Stimulated activated CD8-positive, alpha-beta memory T cell treated with anti-CD3 and anti-CD28 coated beads, Interleukin-12 subunit alpha, Interleukin-12 subunit beta, amount 100 ng/mL, for 4 hours (primary cell): ENCODE measurements at regions not wholly inside any gene's neighbourhood (a gene's known extent, or its start where the extent isn't known, plus 50 kb on each side); places are given as distances from the start of the nearest gene placed in this dataset.

Source experiments
- DNase-seq: peaks from one replicate; pipeline ENCODE4 v3.0.0-alpha.2; 2020; ENCODE audit warnings: low read depth

DNA sequence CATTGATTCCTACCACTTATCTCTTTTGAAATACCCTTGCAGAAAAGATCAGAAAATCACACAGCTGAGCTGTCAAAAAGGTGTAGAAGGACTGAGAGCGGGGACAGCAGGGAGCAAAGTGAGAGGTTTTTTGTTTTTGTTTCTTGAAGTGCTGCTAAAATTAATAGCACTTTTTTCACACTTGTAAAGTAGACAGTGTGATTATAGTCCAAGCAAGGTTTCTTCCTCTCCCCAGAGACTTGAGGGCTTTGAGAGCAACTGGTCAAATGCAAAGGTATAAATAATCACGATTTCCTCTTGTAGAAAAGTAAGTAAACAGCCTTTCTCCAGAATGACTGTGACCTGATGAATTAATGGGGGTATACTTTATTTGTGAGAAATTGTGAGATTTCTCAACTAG is 326.9 kb downstream of the ZNF608 start:
- DNase-seq = no peak

DNA sequence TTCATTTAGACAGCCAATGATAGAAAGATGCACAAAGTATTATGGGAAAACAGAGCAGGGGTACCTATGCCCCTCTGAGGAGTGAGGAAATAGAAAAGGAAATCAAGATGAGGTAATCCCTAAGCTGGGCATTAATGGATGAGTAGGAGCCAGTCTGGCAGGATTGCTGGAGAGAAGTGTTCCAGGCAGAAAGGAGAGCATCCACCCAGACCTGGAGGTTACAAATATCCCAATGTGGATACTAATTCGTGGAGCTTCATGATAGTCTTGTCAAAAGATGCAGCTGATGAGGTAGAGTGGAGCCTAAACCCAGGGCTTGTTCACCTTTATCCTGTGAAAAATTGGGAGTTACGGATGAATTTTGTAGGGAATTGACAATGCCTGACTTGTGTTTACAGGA is 328.0 kb downstream of the ZNF608 start:
- DNase-seq = no peak

DNA sequence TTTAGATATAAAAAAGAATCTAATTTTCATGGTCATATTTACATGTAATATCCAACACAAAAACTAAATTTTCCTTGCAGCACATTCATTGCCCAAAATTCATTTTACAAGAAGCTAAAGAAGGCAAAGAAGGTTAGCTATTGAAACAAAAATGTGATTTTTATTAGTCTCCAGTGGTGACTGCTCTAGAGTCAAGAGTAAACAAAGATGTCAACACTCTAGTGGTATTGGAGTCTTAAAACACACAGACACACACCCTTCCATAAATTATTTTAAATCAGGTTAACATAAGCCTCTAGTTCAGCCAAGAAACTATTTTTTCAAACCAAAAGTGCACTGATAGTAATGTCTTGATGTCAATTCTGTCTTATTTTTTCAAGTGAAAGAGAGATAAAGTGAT is 329.2 kb downstream of the ZNF608 start:
- no peak for DNase-seq

DNA sequence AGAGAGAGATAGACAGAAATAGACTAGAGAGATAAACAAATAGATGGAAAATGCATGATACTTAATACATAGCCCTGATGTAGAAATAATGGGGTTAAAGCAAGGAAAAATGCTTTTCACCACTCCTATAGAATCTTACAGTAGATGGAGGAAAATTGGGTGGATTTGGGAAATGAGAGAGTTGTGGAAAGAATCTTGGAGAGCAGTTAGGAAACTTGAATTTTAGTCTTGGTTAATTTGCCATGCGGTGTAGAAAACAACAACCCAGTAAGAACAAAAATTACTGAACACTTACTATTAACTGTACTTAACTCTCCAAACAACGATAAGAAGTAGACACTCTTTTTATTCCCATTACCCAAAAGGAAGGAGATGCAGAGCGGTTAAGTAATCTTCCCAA is 329.8 kb downstream of the ZNF608 start:
- DNase-seq = no peak

DNA sequence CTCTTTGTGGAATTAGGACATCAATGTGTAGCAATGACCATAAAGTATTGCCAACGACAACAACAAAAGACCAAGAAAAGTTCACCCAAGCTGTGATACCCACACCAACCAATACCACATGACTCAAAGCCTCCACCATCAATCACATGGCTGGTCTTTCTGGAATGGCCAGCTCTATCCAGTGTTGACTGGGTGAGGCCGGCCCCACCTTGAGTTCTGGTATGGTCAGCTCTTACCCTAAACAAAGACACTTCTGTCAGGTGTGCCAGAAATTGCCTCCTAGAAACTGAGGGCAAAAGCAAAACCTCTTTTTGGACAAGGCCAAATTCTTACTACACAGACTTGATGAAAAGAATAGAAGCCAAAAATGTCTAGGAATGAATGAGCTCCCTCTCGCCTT is 331.5 kb downstream of the ZNF608 start:
- DNase-seq = no peak

DNA sequence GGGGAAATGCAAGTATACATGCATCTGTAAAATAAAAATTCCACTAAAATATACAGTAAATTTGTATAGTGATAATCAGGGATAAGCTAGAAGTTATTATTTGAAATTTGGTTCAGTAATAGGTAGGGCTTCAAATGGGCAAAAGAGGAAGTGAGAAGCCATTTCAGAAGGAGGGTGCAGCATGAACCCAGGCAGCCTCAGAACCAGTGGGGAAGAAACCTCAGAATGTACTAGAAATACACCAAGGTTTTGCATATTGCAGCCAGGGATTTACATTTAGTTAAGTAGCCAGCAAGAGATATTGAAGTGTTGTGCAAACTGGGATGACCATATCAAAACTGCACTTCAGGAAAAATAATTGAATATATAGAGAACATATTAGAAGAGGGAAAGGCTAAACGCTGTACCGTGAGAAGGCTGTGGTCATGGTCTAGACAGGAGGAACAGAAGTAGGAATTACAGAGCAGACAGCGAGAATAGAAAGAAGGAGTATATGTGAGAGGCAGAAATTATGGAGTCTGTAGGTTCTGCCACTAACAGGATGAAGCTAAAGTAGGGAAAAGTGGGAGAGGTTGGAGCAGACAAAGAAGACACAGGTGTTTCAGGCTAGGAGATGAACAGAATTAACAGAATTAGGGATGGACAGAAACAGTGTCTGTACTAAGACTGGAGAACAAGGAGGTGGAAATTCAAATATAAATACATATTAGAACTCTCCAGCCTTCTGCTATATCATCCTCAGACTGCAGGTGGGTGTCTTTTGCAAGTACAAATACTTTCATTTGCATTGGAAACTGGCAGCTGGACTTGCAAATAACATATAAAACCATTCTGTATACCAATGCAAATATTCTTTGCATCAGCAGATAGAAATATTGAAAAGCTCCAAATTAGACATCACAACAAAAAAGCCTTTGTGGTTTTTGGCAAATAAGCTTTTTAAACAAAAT is 335.6 kb downstream of the ZNF608 start:
- DNase-seq = no peak

DNA sequence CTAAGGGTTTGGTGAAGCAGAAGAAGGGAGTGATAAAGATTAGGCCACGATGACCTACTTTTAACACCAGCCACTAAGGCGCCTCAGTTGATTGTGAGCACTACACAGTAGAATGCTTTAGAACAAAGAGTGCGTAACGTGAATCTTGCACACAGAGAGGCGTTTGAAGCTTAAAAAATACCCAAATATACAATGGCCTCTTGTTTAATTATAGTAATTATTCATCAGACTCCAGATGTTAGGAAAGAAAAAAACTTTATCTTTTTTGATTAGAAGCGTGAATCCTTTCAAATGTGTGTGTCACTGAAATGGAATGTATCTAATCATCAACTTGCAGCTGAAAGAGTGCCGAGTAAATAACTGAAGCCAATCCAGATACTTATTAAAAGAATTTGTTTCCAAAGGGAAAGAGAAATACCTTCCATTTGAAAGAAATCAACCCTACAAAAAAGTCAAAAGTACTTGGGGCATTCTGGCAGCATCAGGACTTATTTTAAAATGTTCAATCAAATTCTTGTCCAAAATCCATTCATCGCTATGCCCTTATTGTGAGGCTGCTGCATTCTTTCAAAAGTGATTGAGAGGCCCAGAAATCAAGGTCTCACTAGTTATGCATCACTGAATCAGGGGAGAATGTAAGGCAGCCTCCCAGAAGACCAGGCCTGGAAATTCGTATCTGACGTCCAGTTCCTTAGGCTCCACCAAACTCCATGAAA is 337.5 kb downstream of the ZNF608 start:
- DNase-seq = no peak

DNA sequence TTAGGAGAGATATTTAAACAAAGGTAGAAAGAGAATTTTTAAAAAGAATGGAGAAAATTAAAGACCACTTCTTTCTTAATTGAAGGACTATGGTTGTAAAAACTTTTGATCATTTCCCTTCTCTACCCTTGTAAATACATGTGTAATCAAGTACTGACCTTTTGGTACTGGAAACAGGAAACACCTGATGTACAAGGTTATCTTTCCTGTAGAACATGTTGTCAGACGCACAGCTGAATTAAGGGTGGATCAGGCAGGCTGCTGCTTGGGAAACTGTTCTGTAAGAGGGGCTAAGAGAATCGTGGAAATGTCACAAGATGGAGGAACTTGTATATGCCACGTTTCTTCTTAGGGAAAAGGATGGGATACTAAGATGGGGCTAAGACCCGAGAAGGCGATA is 341.6 kb downstream of the ZNF608 start:
- no peak for DNase-seq

DNA sequence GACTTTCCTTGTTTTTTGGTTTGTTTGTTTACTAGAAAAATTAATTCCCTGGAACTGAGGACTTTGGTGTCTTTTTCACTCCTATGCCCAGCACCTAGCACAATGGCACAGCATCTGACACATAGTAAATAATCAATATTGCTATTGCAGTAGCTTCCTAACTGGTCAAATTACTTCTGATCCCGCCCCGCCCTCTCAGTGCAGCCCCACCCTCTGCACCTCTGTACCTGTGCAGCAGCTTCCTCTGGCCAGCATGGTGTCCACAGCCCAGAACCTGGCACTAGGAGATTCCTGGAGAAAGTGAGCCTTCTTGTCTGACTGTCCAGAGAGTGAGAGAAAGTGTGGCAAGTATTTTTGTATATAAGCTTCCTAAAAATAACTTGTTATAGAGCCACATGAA is 343.2 kb downstream of the ZNF608 start:
- no peak for DNase-seq

DNA sequence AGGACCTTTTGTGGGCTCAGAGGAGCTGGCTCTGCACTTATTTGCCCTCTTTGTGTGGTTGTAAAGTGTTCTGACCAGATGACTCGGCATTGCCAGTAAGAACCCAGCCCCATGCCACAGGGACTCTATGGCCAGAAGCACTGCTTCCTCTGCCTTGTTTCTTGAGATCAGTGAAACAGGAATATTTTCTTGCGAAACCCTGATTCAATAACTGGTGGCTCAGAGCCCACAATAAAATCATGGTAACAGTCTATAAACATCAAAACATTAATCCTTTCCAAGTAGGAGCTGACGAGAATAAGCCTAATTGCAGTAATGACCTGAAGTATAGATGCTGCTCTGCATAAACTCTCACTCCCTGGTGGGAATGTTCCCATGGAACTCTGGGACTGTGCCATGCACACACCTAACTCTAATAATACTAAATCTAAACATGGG is 344.3 kb downstream of the ZNF608 start:
- DNase-seq = no peak

DNA sequence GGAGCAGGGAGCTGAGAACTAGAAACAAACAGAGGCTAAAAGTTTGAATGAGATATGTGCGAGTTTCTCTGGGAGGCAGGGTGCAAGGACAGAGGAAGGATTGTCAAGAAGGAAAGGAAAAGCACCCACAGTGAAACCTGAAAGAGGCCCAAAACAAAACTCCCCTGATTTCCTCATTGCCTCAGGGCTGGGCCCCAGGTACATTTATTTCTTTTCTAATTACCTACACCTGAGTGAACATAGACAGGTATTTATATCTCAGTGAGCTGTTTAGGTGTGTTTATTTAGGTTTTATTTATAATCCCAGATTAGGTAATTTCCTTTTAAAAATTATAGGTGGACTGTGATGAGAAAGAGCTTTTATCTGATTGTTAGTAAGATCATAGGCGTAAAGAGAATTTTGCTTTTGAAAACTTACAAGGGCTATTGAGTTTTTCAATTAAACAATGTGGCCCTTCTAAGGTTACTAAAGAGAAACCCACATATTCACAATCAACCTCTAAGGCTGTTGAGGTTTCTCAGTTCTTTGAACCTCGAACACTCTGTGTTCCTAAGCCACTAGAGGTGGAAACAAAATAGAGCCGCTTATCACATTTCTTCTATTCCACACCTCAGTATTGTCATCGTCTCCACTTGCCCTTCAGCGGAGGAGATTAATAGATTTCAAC is 344.8 kb downstream of the ZNF608 start:
- DNase-seq = no peak

DNA sequence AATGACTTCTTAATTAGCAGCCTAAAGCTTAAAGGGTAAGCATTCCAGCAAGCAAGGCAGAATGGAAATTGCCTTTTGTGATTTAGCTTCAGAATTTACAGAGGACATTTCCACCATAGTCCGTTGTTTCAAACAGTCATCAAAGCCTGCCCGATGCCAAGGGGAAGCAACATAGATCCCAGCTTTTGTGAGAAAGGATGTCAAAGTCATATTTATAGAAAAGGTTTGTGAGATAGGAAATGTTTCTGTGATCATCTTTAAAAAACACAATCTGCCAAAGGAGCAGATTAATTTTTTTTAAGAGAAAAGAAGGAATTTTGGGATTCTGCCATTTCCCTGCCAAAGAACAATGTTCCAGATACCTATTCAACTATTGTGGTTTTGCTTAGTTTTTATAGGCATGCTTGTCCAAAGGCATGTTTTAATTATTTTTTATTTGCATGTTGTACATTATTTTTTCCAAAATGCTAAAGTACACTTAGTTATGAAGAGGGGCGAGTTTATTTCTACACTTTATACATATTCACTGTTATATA is 346.9 kb downstream of the ZNF608 start:
- no peak for DNase-seq

DNA sequence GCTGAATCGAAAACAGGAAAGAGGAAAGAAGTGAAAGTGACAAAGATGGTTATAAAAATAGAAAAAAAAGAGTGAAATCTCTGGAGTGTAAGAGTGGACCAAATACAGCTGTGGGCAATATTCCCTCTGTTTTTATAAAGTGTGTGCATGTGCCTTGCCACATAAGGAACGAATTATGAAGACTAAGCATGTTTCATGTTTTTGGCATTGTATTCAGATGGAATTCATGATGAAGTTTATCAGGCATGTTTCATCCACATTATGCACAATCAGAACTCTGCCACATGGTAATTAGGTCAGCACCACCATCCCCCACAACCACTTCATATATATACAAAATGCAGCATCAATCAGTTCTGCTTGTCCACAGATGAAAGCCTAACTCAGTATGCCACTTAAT is 348.0 kb downstream of the ZNF608 start:
- no peak for DNase-seq

DNA sequence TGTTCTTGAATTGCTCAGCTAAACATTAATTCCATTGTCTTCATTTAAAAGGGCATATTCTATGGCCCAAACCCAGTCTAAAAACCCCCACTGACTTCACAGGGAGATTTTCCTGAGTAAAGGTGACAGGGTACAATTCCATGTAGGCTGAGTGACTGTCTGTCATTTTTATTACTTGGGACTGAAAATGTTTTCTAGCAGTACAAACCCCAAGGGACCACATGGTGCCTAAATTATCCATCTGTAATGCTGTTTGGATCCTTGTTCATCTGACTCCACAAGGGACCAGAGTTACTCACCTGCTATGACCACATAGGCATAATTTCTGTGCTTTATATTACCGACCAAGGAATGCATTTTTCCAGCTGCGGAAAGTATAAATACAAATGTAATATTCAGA is 349.1 kb downstream of the ZNF608 start:
- no peak for DNase-seq

DNA sequence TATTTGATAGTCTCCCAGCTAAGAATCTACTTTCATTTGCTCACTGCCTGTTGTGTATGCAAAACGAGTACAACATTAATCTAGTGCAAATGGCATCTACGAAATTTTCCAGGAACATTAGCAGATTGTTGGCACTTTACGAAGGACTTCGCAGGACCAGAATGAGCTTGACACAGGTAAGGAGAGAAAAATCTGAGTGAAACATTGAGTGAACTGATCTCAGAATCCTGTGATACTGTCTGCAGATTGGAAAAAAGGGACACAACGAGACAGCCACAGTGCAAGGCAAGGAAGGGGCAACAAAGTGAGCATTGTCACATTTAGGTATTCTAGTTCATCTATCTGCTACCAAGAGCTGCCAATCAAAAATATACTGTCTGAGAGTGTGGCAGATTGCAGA is 350.5 kb downstream of the ZNF608 start:
- no peak for DNase-seq

DNA sequence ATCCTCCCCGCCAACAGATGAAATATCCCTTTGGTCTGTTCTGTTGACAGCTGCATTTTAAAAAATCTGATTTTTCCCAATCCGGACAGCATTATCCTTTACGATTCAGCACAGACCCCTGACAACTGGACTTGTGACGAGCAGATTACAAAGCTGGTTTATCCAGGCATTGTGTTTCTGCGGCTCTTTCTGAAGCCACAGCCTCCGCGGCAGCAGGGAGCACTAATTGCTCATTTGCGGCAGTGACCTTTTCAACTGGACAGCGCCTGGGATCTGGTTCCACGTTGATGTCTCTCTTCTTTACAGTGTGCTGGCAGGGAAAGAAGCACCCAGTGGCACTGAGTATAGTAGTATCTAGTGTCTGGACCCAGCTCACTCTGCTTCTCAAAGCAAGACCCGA is 351.2 kb downstream of the ZNF608 start:
- no peak for DNase-seq

DNA sequence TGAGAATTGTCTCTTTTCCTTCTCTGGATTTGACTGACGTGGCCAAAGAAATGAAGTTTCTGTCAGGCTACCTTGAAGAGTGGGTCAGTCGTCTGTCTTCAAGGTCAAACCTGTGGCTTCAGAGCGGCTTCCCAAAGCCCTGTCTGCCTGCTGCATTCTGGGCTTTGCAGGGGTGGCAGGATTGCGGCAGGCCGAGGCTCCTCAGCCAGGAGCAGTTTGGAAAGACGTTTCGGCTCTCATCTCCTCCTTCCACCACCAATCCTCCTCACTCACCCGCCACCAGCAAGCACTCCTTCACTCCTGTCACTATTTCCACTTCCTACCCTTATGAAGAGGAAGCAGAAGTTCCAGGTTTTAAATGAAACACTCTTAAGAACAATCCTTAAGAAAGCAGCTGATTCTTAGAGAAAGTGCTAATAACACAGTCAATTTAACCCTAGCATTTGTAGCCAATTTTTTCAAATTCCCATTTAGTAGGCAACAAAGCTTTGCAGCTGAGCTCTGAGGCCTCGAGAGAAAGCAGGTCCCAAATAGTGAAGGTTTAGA is 351.7 kb downstream of the ZNF608 start:
- DNase-seq = no peak

DNA sequence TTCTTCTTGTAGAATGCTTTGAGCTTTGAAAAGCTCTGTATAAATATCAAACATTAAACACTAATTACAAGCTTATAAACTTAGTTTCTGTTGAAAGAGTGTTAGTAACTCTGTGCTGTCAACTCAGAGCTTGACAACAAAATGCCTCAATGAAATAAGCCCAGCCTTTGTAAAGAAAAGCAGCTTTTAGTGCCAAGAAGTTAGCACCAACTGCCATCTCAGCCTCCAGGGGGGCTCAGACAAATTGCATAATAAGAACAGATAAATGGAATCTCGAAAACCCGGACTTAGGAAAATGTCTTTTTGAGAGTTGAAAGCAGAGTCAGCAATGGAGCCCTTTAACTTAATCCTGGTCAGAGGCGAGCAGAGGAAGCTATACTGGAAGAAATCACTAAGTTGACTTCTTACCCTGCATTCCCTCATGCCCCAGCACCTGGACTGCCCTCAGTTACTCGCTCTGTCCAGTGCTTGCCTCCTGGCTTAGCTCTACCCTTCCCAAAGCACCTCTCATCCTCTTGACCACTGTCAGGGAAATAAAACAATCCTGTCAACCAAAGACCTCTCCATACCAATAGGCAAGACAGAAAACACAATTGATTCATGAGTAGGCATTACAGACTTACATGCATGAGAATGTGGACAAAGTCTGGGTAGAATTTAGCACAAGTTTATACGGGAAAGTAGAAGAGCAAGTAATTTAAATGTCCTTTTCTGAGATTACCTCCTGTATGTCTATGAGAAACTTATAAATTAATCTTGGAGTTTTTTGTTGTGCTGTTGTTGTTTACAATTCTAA is 352.7 kb downstream of the ZNF608 start:
- no peak for DNase-seq

DNA sequence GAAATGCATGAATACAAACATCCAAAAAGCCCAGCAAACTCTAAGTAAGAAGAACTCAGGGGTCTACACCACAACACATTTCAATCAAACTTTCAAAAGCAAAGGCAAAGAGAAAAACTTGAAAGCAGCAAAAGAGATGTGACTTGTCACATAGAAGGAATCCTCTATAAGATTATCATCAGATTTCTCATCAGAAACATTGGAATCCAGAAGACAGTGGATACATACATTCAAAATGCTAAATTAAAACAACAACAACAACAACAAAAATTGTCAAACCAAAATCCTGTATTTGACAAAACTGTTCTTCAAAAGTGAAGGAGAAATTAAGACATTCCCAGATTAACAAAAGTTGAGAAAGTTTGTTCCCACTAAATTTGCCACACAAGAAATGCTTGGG is 362.7 kb downstream of the ZNF608 start:
- no peak for DNase-seq

DNA sequence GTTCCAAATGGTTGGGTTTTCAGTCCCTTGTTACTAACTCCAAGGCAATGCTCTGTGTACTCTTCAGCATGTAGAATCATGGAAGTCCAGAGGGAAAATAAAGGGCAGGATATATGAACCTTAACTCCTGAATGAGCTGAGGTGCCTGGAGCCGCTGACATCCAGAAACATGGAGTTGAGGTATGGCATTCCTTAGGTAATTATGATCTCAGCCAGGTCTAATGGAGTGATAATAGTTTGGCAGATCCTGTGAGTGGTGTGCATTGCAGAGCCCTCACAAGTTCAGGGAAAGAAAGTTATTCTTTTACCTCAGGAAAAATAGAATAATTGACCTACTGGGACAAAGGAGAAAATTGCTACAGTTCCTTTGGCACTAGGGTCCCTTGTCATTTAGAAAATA is 369.1 kb downstream of the ZNF608 start:
- no peak for DNase-seq

DNA sequence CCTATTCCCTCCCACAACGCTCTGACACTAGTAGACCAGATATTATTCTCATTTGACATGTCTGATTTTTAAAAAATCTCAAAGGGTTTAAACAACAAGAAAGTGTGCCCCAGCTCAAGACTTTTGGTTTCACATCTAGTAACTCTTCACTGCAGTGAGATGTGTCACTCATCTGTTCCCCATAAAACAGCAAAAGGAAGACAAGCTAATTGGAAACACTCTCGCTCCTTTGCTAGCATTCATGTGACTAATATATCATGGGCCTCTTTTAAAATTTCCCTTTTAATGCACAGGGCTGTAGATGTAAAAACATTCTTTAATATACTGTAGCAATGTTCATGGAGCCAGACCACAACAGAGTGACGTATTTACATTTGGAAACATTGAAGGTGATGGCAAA is 372.6 kb downstream of the ZNF608 start:
- no peak for DNase-seq

DNA sequence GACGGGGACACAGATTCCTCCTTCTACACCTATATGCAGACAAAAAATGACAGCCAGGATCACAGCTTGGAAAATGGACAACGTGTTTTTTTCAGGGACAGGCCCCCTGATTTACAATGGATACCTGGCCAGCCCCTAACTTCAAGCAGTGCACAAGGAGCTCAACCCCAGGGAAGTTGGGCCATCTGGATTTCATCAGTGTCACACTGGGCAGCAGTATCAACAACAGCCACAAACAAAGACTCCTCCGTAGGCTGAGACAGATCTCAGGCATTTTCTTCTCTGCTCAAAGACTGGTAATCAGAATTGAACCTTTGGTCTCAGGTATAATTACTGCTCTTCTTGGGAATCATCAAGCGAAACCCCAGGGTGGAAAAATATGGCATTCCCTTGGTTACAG is 374.0 kb downstream of the ZNF608 start:
- no peak for DNase-seq
